ENCODE measurements at regions not wholly inside any gene's neighbourhood (a gene's known extent, or its start where the extent isn't known, plus 50 kb on each side); places are given as distances from the start of the nearest gene placed in this dataset.

DNA sequence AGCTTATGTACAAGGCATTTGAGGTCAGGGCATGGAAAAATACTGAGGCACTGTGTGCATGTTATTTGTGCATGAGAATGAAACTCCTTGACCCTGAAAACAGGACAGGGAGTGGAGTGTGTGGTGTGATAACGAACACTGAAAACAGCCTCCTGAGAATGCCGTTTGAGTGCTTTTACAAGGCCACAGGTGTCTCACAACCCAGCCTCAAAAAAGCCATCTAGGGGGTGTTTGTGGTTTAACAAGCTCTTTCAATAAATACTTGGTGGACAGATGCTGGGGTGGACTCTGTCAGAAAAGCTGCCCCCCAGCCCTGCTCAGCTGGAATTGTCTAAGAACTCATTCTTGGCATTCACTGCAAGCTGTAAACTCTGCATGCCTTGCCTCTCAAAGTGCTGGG, 94.0 kb upstream of the SLC25A48 start:
- Histone ChIP-seq H3K9ac (ENCODE audit: low read length) (no peak overlapping the region), H3K9me3 (ENCODE audit: low read length) (no peaks in the 10 kb centered on the region), H2AFZ (ENCODE audit: low read depth, low read length) (no peak overlapping the region), H3K36me3 (ENCODE audit: insufficient read depth, low read length) (no peaks in the 10 kb centered on the region), H3K27me3 (ENCODE audit: insufficient read depth, low read depth, low read length) (no peaks in the 10 kb centered on the region), H3K4me2 (ENCODE audit: low read length) (no peak overlapping the region), H3F3A (ENCODE audit: insufficient read depth, low read length, poor library complexity, severe bottlenecking) (no peaks in the 10 kb centered on the region), H3K4me3 (ENCODE audit: low read length) (no peak overlapping the region), H4K20me1 (ENCODE audit: insufficient read depth) (no peaks in the 10 kb centered on the region), H3K79me2 (replicated peaks; ENCODE audit: insufficient read depth, low read length) (no peaks in the 10 kb centered on the region), H3K27ac (ENCODE audit: low read length) (no peak overlapping the region), H3K9me2 (ENCODE audit: insufficient read depth, low read length) (no peaks in the 10 kb centered on the region)
- no peak for TF ChIP-seq SMC3 (conservative IDR thresholded peaks at IDR 0.05; ENCODE audit: poor library complexity)
- no peak for TF ChIP-seq MXI1 (conservative IDR thresholded peaks at IDR 0.05; ENCODE audit: poor library complexity, severe bottlenecking)
- TF ChIP-seq RAD21 (conservative IDR thresholded peaks at IDR 0.05), result no peak
- TF ChIP-seq CTCF (IDR thresholded peaks at IDR 0.05; ENCODE audit: poor library complexity, severe bottlenecking), result no peak
- TF ChIP-seq POLR2AphosphoS5 (IDR thresholded peaks at IDR 0.05), result no peak
- no peak for TF ChIP-seq EZH2 (IDR thresholded peaks at IDR 0.05; ENCODE audit: borderline replicate concordance, insufficient read depth, low read length, poor library complexity, severe bottlenecking)
- TF ChIP-seq TAF1 (IDR thresholded peaks at IDR 0.05; ENCODE audit: low read depth), result no peak

- Histone ChIP-seq H3K9me2 (ENCODE audit: insufficient read depth, low read length) (no peaks in the 10 kb centered on the region), H3K27me3 (ENCODE audit: insufficient read depth, low read depth, low read length) (no peaks in the 10 kb centered on the region), H3K36me3 (ENCODE audit: insufficient read depth, low read length) (no peaks in the 10 kb centered on the region), H3F3A (ENCODE audit: insufficient read depth, low read length, poor library complexity, severe bottlenecking) (no peaks in the 10 kb centered on the region), H3K27ac (ENCODE audit: low read length) (no peak overlapping the region), H4K20me1 (ENCODE audit: insufficient read depth) (no peaks in the 10 kb centered on the region), H3K9ac (ENCODE audit: low read length) (no peak overlapping the region), H3K4me3 (ENCODE audit: low read length) (no peak overlapping the region), H3K4me2 (ENCODE audit: low read length) (no peak overlapping the region), H2AFZ (ENCODE audit: low read depth, low read length) (no peak overlapping the region), H3K9me3 (ENCODE audit: low read length) (no peaks in the 10 kb centered on the region), H3K79me2 (replicated peaks; ENCODE audit: insufficient read depth, low read length) (no peaks in the 10 kb centered on the region)
- TF ChIP-seq POLR2AphosphoS5 (IDR thresholded peaks at IDR 0.05), result peak; percentile 11
- TF ChIP-seq REST (IDR thresholded peaks at IDR 0.05; ENCODE audit: borderline replicate concordance), result no peak
These were observed 95.0 kb upstream of the SLC25A48 start for GRCh38 chr5:135739383-135739981.

DNA sequence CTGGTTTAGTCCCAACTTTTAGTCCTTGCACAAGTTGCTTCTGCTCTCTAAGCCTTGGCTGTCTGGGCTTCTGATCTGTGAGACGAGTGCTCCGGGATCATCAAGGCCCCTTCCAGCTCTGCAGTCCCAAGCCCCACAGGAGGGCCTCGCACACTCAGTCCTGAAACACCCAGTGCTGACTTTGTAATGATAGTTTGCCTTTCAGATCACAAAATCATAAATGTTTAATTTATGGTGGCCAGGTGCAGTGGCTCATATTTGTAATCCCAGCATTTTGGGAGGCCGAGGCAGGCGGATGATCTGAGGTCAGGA, 95.9 kb upstream of the SLC25A48 start:
- no peak overlapping the region for H3K4me2 ChIP-seq (ENCODE audit: low read length)
- no peaks in the 10 kb centered on the region for H3K36me3 ChIP-seq (ENCODE audit: insufficient read depth, low read length)
- H4K20me1 ChIP-seq (ENCODE audit: insufficient read depth), result no peaks in the 10 kb centered on the region
- no peak for TF ChIP-seq EP300 (conservative IDR thresholded peaks at IDR 0.05; ENCODE audit: poor library complexity, severe bottlenecking)
- no peak for TF ChIP-seq SMC3 (conservative IDR thresholded peaks at IDR 0.05; ENCODE audit: poor library complexity)
- no peak for TF ChIP-seq POLR2AphosphoS5 (IDR thresholded peaks at IDR 0.05)
- no peak overlapping the region for H3K4me3 ChIP-seq (ENCODE audit: low read length)
- no peaks in the 10 kb centered on the region for H3F3A ChIP-seq (ENCODE audit: insufficient read depth, low read length, poor library complexity, severe bottlenecking)
- H3K9me3 ChIP-seq (ENCODE audit: low read length), result no peaks in the 10 kb centered on the region
- no peaks in the 10 kb centered on the region for H3K79me2 ChIP-seq (replicated peaks; ENCODE audit: insufficient read depth, low read length)
- H2AFZ ChIP-seq (ENCODE audit: low read depth, low read length), result no peak overlapping the region
- H3K9me2 ChIP-seq (ENCODE audit: insufficient read depth, low read length), result no peaks in the 10 kb centered on the region
- no peak overlapping the region for H3K9ac ChIP-seq (ENCODE audit: low read length)
- H3K27me3 ChIP-seq (ENCODE audit: insufficient read depth, low read depth, low read length), result no peaks in the 10 kb centered on the region
- H3K27ac ChIP-seq (ENCODE audit: low read length), result no peak overlapping the region

Measured in neural cell (in vitro differentiated cells).